Trophoblast cell (in vitro differentiated cells and primary cell): ENCODE measurements at regions not wholly inside any gene's neighbourhood (a gene's known extent, or its start where the extent isn't known, plus 50 kb on each side); places are given as distances from the start of the nearest gene placed in this dataset.
A peak's percentile ranks its signal among the peaks of the same experiment; 100 is the strongest.

Source experiments
- DNase-seq, 2 donors: peaks; one replicate each; pipeline ENCODE4 v3.0.0-alpha.2; 2016
- H2AFZ ChIP-seq: 2 replicates; pipeline ENCODE4 v1.6.1; 2013; ENCODE audit warnings: low read length, moderate library complexity, mild to moderate bottlenecking; ENCODE audit not compliant: insufficient read depth, poor library complexity
- H2AK5ac ChIP-seq: 2 replicates; pipeline ENCODE4 v1.6.1; 2013; ENCODE audit warnings: mild to moderate bottlenecking, low read length
- H2BK120ac ChIP-seq: 2 replicates; pipeline ENCODE4 v1.6.1; 2013; ENCODE audit warnings: low read length, mild to moderate bottlenecking, moderate library complexity; ENCODE audit not compliant: insufficient read depth, poor library complexity
- H2BK12ac ChIP-seq: 2 replicates; pipeline ENCODE4 v1.6.1; 2013; ENCODE audit warnings: mild to moderate bottlenecking, low read length, moderate library complexity
- H2BK5ac ChIP-seq: 2 replicates; pipeline ENCODE4 v1.6.1; 2013; ENCODE audit warnings: low read length, low read depth, moderate library complexity, mild to moderate bottlenecking; ENCODE audit not compliant: poor library complexity
- H3K14ac ChIP-seq: 2 replicates; pipeline ENCODE4 v1.6.1; 2013; ENCODE audit warnings: mild to moderate bottlenecking, low read length
- H3K18ac ChIP-seq: 2 replicates; pipeline ENCODE4 v1.6.1; 2013; ENCODE audit warnings: mild to moderate bottlenecking, low read length
- H3K23ac ChIP-seq: 2 replicates; pipeline ENCODE4 v1.6.1; 2013; ENCODE audit warnings: low read length
- H3K27ac ChIP-seq: 2 replicates; pipeline ENCODE4 v1.5.1; 2013; ENCODE audit warnings: low read depth, mild to moderate bottlenecking, inconsistent platforms, low read length, moderate library complexity
- H3K27me3 ChIP-seq: 2 replicates; pipeline ENCODE4 v1.6.1; 2013; ENCODE audit warnings: inconsistent platforms, mild to moderate bottlenecking, low read length, moderate library complexity; ENCODE audit not compliant: insufficient read depth
- H3K36me3 ChIP-seq, 2 experiments: 1 replicate in 1 of 2; 2 replicates in 1 of 2; pipeline ENCODE4 v1.6.1; 2013; ENCODE audit warnings: low read length in 2 of 2, mild to moderate bottlenecking in 2 of 2, moderate library complexity in 1 of 2; ENCODE audit not compliant: insufficient read depth in 2 of 2, control insufficient read depth in 1 of 2
- H3K4ac ChIP-seq: 2 replicates; pipeline ENCODE4 v1.6.1; 2013; ENCODE audit warnings: low read depth, mild to moderate bottlenecking, low read length, moderate library complexity
- H3K4me1 ChIP-seq, 2 experiments: 1 replicate in 1 of 2; 2 replicates in 1 of 2; pipeline ENCODE4 v1.6.1; 2013; ENCODE audit warnings: low read length in 2 of 2, mild to moderate bottlenecking in 2 of 2, moderate library complexity in 1 of 2; ENCODE audit not compliant: insufficient read depth in 2 of 2, control insufficient read depth in 1 of 2
- H3K4me2 ChIP-seq: 2 replicates; pipeline ENCODE4 v1.6.1; 2013; ENCODE audit warnings: inconsistent platforms, mild to moderate bottlenecking, low read length, moderate library complexity
- H3K4me3 ChIP-seq: 2 replicates; pipeline ENCODE4 v1.5.1; 2013; ENCODE audit warnings: mild to moderate bottlenecking, low read depth, low read length, inconsistent platforms
- H3K79me1 ChIP-seq: one replicate; pipeline ENCODE4 v1.6.1; 2013; ENCODE audit warnings: low read length
- H3K79me2 ChIP-seq: 2 replicates; pipeline ENCODE4 v1.6.1; 2013; ENCODE audit warnings: low read length, mild to moderate bottlenecking; ENCODE audit not compliant: control insufficient read depth, insufficient read depth, poor library complexity
- H3K9ac ChIP-seq: 2 replicates; pipeline ENCODE4 v1.6.1; 2013; ENCODE audit warnings: mild to moderate bottlenecking, low read length
- H3K9me3 ChIP-seq: 2 replicates; pipeline ENCODE4 v1.6.1; 2013; ENCODE audit warnings: low read depth, mild to moderate bottlenecking, control low read depth, inconsistent platforms, low read length; ENCODE audit not compliant: insufficient read depth
- H4K12ac ChIP-seq: 2 replicates; pipeline ENCODE4 v1.6.1; 2013; ENCODE audit warnings: low read depth, mild to moderate bottlenecking, low read length, moderate library complexity
- H4K8ac ChIP-seq: 2 replicates; pipeline ENCODE4 v1.6.1; 2013; ENCODE audit warnings: low read depth, mild to moderate bottlenecking, low read length, moderate library complexity
- H4K91ac ChIP-seq: one replicate; pipeline ENCODE4 v1.6.1; 2013; ENCODE audit warnings: low read depth, mild to moderate bottlenecking, low read length, moderate library complexity
- WGBS: extraction: QIAGEN DNeasy Blood & Tissue Kit; methylation state at CpG from one replicate; pipeline ENCODE4 v1.1.7; 2013; ENCODE audit warnings: missing lambda C conversion rate; ENCODE audit not compliant: insufficient read length, insufficient coverage; ENCODE audit errors: extremely low coverage; 5-methylcytosine and 5-hydroxymethylcytosine counted together

- no peak overlapping the region for H3K4me2 ChIP-seq
- H3K4me1 ChIP-seq = no peaks in the 10 kb centered on the region
- H3K4me3 ChIP-seq = no peak overlapping the region
- no peak overlapping the region for H2AK5ac ChIP-seq
- no peak overlapping the region for H3K4ac ChIP-seq
- no peak for DNase-seq
- H3K23ac ChIP-seq = no peak overlapping the region
- no peak overlapping the region for H4K8ac ChIP-seq
- H2BK120ac ChIP-seq = no peak overlapping the region
- no peak overlapping the region for H3K27ac ChIP-seq
- H3K9me3 ChIP-seq = no peaks in the 10 kb centered on the region
- no peak overlapping the region for H3K18ac ChIP-seq
- H3K79me1 ChIP-seq = no peaks in the 10 kb centered on the region
- H3K36me3 ChIP-seq = no peaks in the 10 kb centered on the region
- no peak overlapping the region for H3K9ac ChIP-seq
- H2AFZ ChIP-seq = no peak overlapping the region
- H2BK5ac ChIP-seq = no peak overlapping the region
- H4K12ac ChIP-seq = no peak overlapping the region
- no peaks in the 10 kb centered on the region for H3K27me3 ChIP-seq
- no peak overlapping the region for H2BK12ac ChIP-seq
- no peaks in the 10 kb centered on the region for H3K79me2 ChIP-seq
- H4K91ac ChIP-seq = no peak overlapping the region
- H3K14ac ChIP-seq = no peak overlapping the region
These were observed 729.4 kb downstream of the HACE1 start for GRCh38 chr6:104130343-104130742.

GRCh38 chr6:104126315-104127005 lies 733.3 kb downstream of the HACE1 start:
- Histone ChIP-seq H2BK120ac (no peak overlapping the region), H2AK5ac (no peak overlapping the region), H3K14ac (no peak overlapping the region), H3K36me3 (no peaks in the 10 kb centered on the region), H3K4me3 (no peak overlapping the region), H3K9ac (no peak overlapping the region), H3K23ac (no peak overlapping the region), H4K8ac (no peak overlapping the region), H3K27ac (no peak overlapping the region), H2BK5ac (no peak overlapping the region), H2AFZ (no peak overlapping the region), H3K27me3 (no peaks in the 10 kb centered on the region), H3K79me1 (no peaks in the 10 kb centered on the region), H4K12ac (no peak overlapping the region), H3K79me2 (no peaks in the 10 kb centered on the region), H3K4me1 (no peaks in the 10 kb centered on the region), H3K4me2 (no peak overlapping the region), H3K4ac (no peak overlapping the region), H4K91ac (no peak overlapping the region), H2BK12ac (no peak overlapping the region), H3K18ac (no peak overlapping the region), H3K9me3 (peaks cover 2% of the 10 kb centered on the region)
- no CpG with 5 or more reads among the region's 3 CpGs for WGBS
- DNase-seq = no peak

- Histone ChIP-seq H2BK120ac (no peak overlapping the region), H3K79me2 (no peaks in the 10 kb centered on the region), H3K36me3 (no peaks in the 10 kb centered on the region), H3K14ac (no peak overlapping the region), H4K8ac (no peak overlapping the region), H4K12ac (no peak overlapping the region), H3K4me1 (no peaks in the 10 kb centered on the region), H3K4me3 (no peak overlapping the region), H3K4me2 (no peak overlapping the region), H2BK5ac (no peak overlapping the region), H3K9me3 (peaks cover 2% of the 10 kb centered on the region), H3K27ac (no peak overlapping the region), H2AFZ (no peak overlapping the region), H3K79me1 (no peaks in the 10 kb centered on the region), H3K18ac (no peak overlapping the region), H2BK12ac (no peak overlapping the region), H3K23ac (no peak overlapping the region), H4K91ac (no peak overlapping the region), H3K9ac (no peak overlapping the region), H3K4ac (no peak overlapping the region), H3K27me3 (no peaks in the 10 kb centered on the region), H2AK5ac (no peak overlapping the region)
- DNase-seq = no peak
- WGBS = no CpG with 5 or more reads among the region's 1 CpG
These were observed 736.5 kb downstream of the HACE1 start for GRCh38 chr6:104123227-104123626.

- no peak overlapping the region for H2AK5ac ChIP-seq
- H3K79me1 ChIP-seq = no peaks in the 10 kb centered on the region
- no peak overlapping the region for H4K12ac ChIP-seq
- no peak overlapping the region for H3K4me2 ChIP-seq
- no peak overlapping the region for H3K4me3 ChIP-seq
- no peak overlapping the region for H3K9ac ChIP-seq
- H3K27me3 ChIP-seq = no peaks in the 10 kb centered on the region
- no peaks in the 10 kb centered on the region for H3K4me1 ChIP-seq
- H3K27ac ChIP-seq = no peak overlapping the region
- H4K91ac ChIP-seq = no peak overlapping the region
- H3K23ac ChIP-seq = no peak overlapping the region
- H3K9me3 ChIP-seq = no peaks in the 10 kb centered on the region
- H2AFZ ChIP-seq = no peak overlapping the region
- peak; percentile 8 to 28 for DNase-seq
- H2BK5ac ChIP-seq = no peak overlapping the region
- no peaks in the 10 kb centered on the region for H3K36me3 ChIP-seq
- H3K79me2 ChIP-seq = no peaks in the 10 kb centered on the region
- WGBS = no CpG with 5 or more reads among the region's 4 CpGs
- no peak overlapping the region for H4K8ac ChIP-seq
- no peak overlapping the region for H3K4ac ChIP-seq
- H3K18ac ChIP-seq = no peak overlapping the region
- H3K14ac ChIP-seq = no peak overlapping the region
- no peak overlapping the region for H2BK12ac ChIP-seq
- H2BK120ac ChIP-seq = no peak overlapping the region
These were observed 741.4 kb downstream of the HACE1 start for GRCh38 chr6:104118274-104118673.
